NT2/D1 (cell line): ENCODE measurements at regions not wholly inside any gene's neighbourhood (a gene's known extent, or its start where the extent isn't known, plus 50 kb on each side); places are given as distances from the start of the nearest gene placed in this dataset.

Experiments
- SUZ12 ChIP-seq: IDR thresholded peaks from 2 replicates; pipeline ENCODE4 v1.6.1; 2011; ENCODE audit not compliant: insufficient read length, insufficient read depth; ENCODE audit errors: extremely low read depth
- YY1 ChIP-seq: IDR thresholded peaks from 2 replicates; pipeline ENCODE4 v1.6.1; 2011; ENCODE audit not compliant: insufficient read length, insufficient read depth
- ZNF274 ChIP-seq: IDR thresholded peaks from 2 replicates; pipeline ENCODE4 v1.6.1; 2011; ENCODE audit warnings: mild to moderate bottlenecking, low read depth, low read length

DNA sequence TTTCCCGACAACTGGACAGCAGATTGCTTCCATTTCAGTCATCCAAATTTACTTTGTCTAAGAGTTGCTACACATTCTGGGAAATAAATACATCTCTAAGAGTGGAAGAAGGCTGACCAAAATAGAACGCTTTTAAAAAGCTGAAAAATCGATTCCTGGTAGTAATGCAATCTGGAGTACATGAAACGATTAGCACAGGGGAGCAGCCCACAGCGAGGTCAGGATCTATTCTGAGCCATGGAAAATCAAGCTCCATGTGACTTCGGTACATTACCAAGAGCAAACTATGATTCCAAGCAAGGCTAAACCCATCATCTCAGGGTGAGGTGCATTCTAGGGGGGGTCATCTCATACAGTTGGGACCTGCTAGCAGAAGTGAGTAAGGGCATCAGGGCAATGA is 249.3 kb downstream of the BLID start:
- no peak for TF ChIP-seq ZNF274
- TF ChIP-seq YY1, result no peak
- TF ChIP-seq SUZ12, result no peak
